ENCODE measurements at regions not wholly inside any gene's neighbourhood (a gene's known extent, or its start where the extent isn't known, plus 50 kb on each side); places are given as distances from the start of the nearest gene placed in this dataset.
"Not testable (repeated sequence)": the region's sequence is repeated elsewhere in the genome, so short reads cannot be mapped to it uniquely, and the experiment has no call there.

DNA sequence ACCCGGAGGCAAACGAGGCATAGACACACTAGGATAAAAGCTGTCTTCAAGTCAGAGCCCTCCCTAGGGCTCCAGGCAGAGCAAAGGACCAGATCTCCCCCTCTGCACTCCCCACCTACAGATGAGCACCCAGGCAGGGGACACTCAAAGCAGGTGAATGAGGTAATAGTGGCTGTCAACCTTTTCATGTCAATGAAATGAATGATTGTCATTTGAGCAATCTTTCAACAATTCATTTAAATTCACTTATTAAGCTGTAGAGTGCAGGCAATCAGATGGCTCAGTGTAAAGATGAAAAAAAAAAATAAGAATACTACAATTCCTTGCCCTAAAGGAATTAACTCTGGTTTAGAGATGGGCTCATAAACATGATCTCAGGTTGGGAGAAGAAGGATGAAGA is 427.8 kb upstream of the ISX start:
- no peaks in the 10 kb centered on the region for H3K27me3 ChIP-seq (ENCODE audit: insufficient read depth, poor library complexity, severe bottlenecking)
- no peaks in the 10 kb centered on the region for H3K4me1 ChIP-seq (ENCODE audit: insufficient read depth, poor library complexity, severe bottlenecking)
- DNase-seq (ENCODE audit: low spot score), result no peak
- no peak overlapping the region for H3K4me3 ChIP-seq (ENCODE audit: severe bottlenecking)
- no peak overlapping the region for H3K27ac ChIP-seq (ENCODE audit: poor library complexity, severe bottlenecking)
- no peak for ATAC-seq (ENCODE audit: low read depth)
- H3K36me3 ChIP-seq (ENCODE audit: low read depth), result no peaks in the 10 kb centered on the region
- H3K9me3 ChIP-seq (ENCODE audit: severe bottlenecking), result no peaks in the 10 kb centered on the region
- TF ChIP-seq, protein P1, sequence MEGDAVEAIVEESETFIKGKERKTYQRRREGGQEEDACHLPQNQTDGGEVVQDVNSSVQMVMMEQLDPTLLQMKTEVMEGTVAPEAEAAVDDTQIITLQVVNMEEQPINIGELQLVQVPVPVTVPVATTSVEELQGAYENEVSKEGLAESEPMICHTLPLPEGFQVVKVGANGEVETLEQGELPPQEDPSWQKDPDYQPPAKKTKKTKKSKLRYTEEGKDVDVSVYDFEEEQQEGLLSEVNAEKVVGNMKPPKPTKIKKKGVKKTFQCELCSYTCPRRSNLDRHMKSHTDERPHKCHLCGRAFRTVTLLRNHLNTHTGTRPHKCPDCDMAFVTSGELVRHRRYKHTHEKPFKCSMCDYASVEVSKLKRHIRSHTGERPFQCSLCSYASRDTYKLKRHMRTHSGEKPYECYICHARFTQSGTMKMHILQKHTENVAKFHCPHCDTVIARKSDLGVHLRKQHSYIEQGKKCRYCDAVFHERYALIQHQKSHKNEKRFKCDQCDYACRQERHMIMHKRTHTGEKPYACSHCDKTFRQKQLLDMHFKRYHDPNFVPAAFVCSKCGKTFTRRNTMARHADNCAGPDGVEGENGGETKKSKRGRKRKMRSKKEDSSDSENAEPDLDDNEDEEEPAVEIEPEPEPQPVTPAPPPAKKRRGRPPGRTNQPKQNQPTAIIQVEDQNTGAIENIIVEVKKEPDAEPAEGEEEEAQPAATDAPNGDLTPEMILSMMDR (IDR thresholded peaks at IDR 0.05; ENCODE audit: poor library complexity, severe bottlenecking), result no peak

GRCh38 chr22:34639911-34640310 is 426.0 kb upstream of the ISX start:
- TF ChIP-seq, protein P1 (IDR thresholded peaks at IDR 0.05; ENCODE audit: poor library complexity, severe bottlenecking), result no peak
- Histone ChIP-seq H3K4me3 (ENCODE audit: severe bottlenecking) (no peak overlapping the region), H3K9me3 (ENCODE audit: severe bottlenecking) (no peaks in the 10 kb centered on the region), H3K36me3 (ENCODE audit: low read depth) (no peaks in the 10 kb centered on the region), H3K27me3 (ENCODE audit: insufficient read depth, poor library complexity, severe bottlenecking) (no peaks in the 10 kb centered on the region), H3K27ac (ENCODE audit: poor library complexity, severe bottlenecking) (no peak overlapping the region), H3K4me1 (ENCODE audit: insufficient read depth, poor library complexity, severe bottlenecking) (no peaks in the 10 kb centered on the region)
- DNase-seq (ENCODE audit: low spot score) (no peak), ATAC-seq (ENCODE audit: low read depth) (no peak)

DNA sequence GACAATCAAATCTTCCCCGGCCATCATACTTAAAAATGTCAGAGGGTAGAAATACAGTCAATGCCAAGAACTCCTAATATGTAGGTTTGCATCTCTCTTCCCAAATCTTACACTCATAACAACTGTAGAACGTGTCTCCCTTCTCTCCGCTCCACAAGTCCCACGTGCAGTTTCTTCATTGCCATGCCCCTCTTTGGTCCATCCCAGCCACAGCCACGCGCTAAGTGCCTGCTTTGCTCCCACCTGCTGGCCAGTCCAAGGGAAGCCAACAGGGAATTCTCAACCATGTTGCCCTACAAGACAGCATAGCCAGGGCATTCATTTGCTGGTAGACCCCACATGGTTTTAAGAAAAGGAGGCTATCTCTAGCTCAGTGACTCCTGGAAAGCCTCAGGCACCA is 420.6 kb upstream of the ISX start:
- H3K27ac ChIP-seq (ENCODE audit: poor library complexity, severe bottlenecking), result no peak overlapping the region
- H3K36me3 ChIP-seq (ENCODE audit: low read depth), result no peaks in the 10 kb centered on the region
- H3K9me3 ChIP-seq (ENCODE audit: severe bottlenecking), result no peaks in the 10 kb centered on the region
- ATAC-seq (ENCODE audit: low read depth), result no peak
- no peaks in the 10 kb centered on the region for H3K27me3 ChIP-seq (ENCODE audit: insufficient read depth, poor library complexity, severe bottlenecking)
- TF ChIP-seq, protein P1 (IDR thresholded peaks at IDR 0.05; ENCODE audit: poor library complexity, severe bottlenecking), result no peak
- no peak for DNase-seq (ENCODE audit: low spot score)
- no peaks in the 10 kb centered on the region for H3K4me1 ChIP-seq (ENCODE audit: insufficient read depth, poor library complexity, severe bottlenecking)
- H3K4me3 ChIP-seq (ENCODE audit: severe bottlenecking), result no peak overlapping the region

DNA sequence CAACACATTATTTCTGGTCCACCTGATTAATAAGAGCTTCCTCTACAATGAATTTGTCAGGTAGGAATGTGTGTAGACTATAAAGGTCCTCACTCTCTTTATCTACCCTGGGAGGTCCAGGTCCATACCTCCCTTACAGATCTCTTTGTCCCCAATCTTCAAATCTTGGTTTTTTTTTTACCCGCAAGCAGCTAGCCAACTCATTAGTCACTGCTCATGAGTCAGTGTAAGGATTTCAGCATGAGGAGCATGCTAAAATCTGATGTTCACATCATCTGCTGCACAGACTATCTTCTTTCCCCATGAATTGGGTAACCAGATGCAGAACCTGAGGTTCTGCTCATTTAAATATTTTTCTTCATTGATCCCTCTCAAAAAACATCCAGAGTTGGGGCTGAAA is 397.0 kb upstream of the ISX start:
- TF ChIP-seq, protein P1 (IDR thresholded peaks at IDR 0.05; ENCODE audit: poor library complexity, severe bottlenecking), result no peak
- H3K4me1 ChIP-seq (ENCODE audit: insufficient read depth, poor library complexity, severe bottlenecking), result no peaks in the 10 kb centered on the region
- H3K4me3 ChIP-seq (ENCODE audit: severe bottlenecking), result no peak overlapping the region
- no peak for ATAC-seq (ENCODE audit: low read depth)
- no peak overlapping the region for H3K27ac ChIP-seq (ENCODE audit: poor library complexity, severe bottlenecking)
- no peak for DNase-seq (ENCODE audit: low spot score)
- no peaks in the 10 kb centered on the region for H3K36me3 ChIP-seq (ENCODE audit: low read depth)
- H3K9me3 ChIP-seq (ENCODE audit: severe bottlenecking), result peaks cover 3% of the 10 kb centered on the region
- no peaks in the 10 kb centered on the region for H3K27me3 ChIP-seq (ENCODE audit: insufficient read depth, poor library complexity, severe bottlenecking)

GRCh38 chr22:34683031-34683430 is 382.9 kb upstream of the ISX start:
- H3K27ac ChIP-seq (ENCODE audit: poor library complexity, severe bottlenecking); DNase-seq (ENCODE audit: low spot score); H3K27me3 ChIP-seq (ENCODE audit: insufficient read depth, poor library complexity, severe bottlenecking); H3K9me3 ChIP-seq (ENCODE audit: severe bottlenecking); ATAC-seq (ENCODE audit: low read depth); H3K4me1 ChIP-seq (ENCODE audit: insufficient read depth, poor library complexity, severe bottlenecking); H3K4me3 ChIP-seq (ENCODE audit: severe bottlenecking); H3K36me3 ChIP-seq (ENCODE audit: low read depth): not testable (repeated sequence)

- not testable (repeated sequence) for H3K4me3 ChIP-seq (ENCODE audit: severe bottlenecking); ATAC-seq (ENCODE audit: low read depth); H3K4me1 ChIP-seq (ENCODE audit: insufficient read depth, poor library complexity, severe bottlenecking); H3K9me3 ChIP-seq (ENCODE audit: severe bottlenecking); H3K27ac ChIP-seq (ENCODE audit: poor library complexity, severe bottlenecking); DNase-seq (ENCODE audit: low spot score); H3K27me3 ChIP-seq (ENCODE audit: insufficient read depth, poor library complexity, severe bottlenecking); H3K36me3 ChIP-seq (ENCODE audit: low read depth)
Observed at GRCh38 chr22:34684278-34684677, 381.7 kb upstream of the ISX start.
